GM12801 (cell line): ENCODE measurements at regions not wholly inside any gene's neighbourhood (a gene's known extent, or its start where the extent isn't known, plus 50 kb on each side); places are given as distances from the start of the nearest gene placed in this dataset.

Experiments used
- TF ChIP-seq, protein P1 (sequence below): IDR thresholded peaks from one replicate; pipeline ENCODE4 v1.5.1; 2011; ENCODE audit warnings: control low read depth; ENCODE audit not compliant: insufficient read length; ENCODE audit errors: extremely low read depth

GRCh38 chr10:109418795-109419194 is 504.5 kb downstream of the XPNPEP1 start:
- TF ChIP-seq, protein P1, sequence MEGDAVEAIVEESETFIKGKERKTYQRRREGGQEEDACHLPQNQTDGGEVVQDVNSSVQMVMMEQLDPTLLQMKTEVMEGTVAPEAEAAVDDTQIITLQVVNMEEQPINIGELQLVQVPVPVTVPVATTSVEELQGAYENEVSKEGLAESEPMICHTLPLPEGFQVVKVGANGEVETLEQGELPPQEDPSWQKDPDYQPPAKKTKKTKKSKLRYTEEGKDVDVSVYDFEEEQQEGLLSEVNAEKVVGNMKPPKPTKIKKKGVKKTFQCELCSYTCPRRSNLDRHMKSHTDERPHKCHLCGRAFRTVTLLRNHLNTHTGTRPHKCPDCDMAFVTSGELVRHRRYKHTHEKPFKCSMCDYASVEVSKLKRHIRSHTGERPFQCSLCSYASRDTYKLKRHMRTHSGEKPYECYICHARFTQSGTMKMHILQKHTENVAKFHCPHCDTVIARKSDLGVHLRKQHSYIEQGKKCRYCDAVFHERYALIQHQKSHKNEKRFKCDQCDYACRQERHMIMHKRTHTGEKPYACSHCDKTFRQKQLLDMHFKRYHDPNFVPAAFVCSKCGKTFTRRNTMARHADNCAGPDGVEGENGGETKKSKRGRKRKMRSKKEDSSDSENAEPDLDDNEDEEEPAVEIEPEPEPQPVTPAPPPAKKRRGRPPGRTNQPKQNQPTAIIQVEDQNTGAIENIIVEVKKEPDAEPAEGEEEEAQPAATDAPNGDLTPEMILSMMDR = no peak

- TF ChIP-seq, protein P1 = no peak
These were observed 505.5 kb downstream of the XPNPEP1 start for GRCh38 chr10:109417803-109418202.

DNA sequence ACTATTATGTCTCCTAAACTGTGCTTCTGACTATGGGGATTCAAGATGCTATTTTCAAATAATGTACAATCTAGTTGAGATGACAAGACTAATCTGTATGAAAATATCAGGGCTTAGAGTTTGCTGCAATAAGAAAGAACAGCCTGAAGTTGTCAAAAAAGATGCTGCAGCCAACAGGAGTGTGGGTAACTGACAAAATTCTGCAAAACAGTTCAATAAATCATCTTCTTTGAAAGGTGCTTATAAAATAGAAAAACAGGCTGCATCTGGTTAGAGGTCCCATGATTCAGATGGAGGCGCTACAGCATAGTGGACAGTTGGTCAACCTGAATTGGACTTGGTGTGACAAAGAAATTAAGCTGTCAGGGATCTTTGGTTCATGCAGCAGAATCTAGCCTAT is 511.0 kb downstream of the XPNPEP1 start:
- TF ChIP-seq, protein P1 = no peak

- TF ChIP-seq, protein P1 = no peak
These were observed 511.4 kb downstream of the XPNPEP1 start for GRCh38 chr10:109411917-109412316.

- TF ChIP-seq, protein P1 = no peak
These were observed 518.0 kb downstream of the XPNPEP1 start for GRCh38 chr10:109405338-109405737.

DNA sequence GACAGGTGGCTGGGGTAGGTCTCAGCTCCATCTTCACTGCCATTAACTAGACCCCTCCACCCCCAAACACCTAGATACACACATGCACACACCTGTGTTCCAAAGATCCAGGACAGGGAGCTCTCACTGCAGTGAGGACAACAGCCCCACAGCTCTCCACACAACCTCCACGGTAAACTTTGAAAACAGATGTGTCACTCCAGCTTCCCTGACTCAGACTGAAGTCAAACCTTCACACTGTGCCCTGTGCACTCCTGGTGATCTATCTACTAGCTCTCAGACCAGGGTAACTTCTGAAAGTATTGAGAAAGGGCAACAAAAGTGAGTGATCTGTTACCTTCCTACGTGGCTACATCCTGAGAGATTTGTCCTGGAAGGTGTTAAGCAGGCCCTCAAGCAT is 519.8 kb downstream of the XPNPEP1 start:
- TF ChIP-seq, protein P1 = no peak

GRCh38 chr10:109393425-109393824 is 529.9 kb downstream of the XPNPEP1 start:
- TF ChIP-seq, protein P1 = no peak

DNA sequence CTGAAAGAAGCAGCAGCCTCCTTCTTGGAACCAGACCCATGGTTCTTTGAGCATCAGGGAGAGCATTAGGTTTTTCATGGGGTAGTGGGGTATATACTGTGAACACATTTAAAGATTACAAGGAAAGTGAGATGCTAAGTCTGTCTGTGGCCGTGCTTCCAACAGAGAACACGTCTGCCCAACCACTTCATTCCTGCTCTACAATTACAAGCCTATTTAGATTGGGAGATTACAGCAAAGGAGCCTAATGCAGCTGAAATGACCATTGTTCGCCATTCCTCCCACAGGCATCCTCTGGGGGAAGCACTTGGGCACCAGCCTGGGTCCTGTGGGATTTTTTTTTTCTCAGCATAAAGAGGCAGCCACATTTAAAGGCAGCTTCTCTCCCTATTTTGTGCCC is 536.4 kb downstream of the XPNPEP1 start:
- TF ChIP-seq, protein P1 = no peak
